H9 (cell line): ENCODE measurements at regions not wholly inside any gene's neighbourhood (a gene's known extent, or its start where the extent isn't known, plus 50 kb on each side); places are given as distances from the start of the nearest gene placed in this dataset.

Source experiments
- DNase-seq: peaks from one replicate; pipeline ENCODE4 v3.0.0-alpha.2; 2017
- H2AFZ ChIP-seq: one replicate; pipeline ENCODE4 v1.6.1; 2013; ENCODE audit warnings: mild to moderate bottlenecking, low read length, control low read depth, moderate library complexity
- H2AK5ac ChIP-seq: 2 replicates; pipeline ENCODE4 v1.6.1; 2013; ENCODE audit warnings: low read length, control low read depth, mixed read lengths; ENCODE audit not compliant: insufficient read length
- H2BK120ac ChIP-seq: one replicate; pipeline ENCODE4 v1.6.1; 2013; ENCODE audit warnings: low read depth, mild to moderate bottlenecking, low read length, control low read depth, inconsistent platforms; ENCODE audit not compliant: poor library complexity, severe bottlenecking
- H2BK12ac ChIP-seq: 2 replicates; pipeline ENCODE4 v1.6.1; 2013; ENCODE audit warnings: low read length, control low read depth, mixed read lengths, low read depth; ENCODE audit not compliant: insufficient read length
- H2BK15ac ChIP-seq: 2 replicates; pipeline ENCODE4 v1.6.1; 2013; ENCODE audit warnings: low read depth, low read length, control low read depth
- H2BK20ac ChIP-seq: one replicate; pipeline ENCODE4 v1.6.1; 2013; ENCODE audit warnings: low read depth, mild to moderate bottlenecking, low read length, control low read depth, inconsistent platforms; ENCODE audit not compliant: poor library complexity, severe bottlenecking
- H2BK5ac ChIP-seq: 2 replicates; pipeline ENCODE4 v1.6.1; 2013; ENCODE audit warnings: low read length, control low read depth, mixed read lengths; ENCODE audit not compliant: insufficient read length
- H3K14ac ChIP-seq: 2 replicates; pipeline ENCODE4 v1.6.1; 2013; ENCODE audit warnings: low read length, control low read depth; ENCODE audit not compliant: insufficient read depth
- H3K18ac ChIP-seq: 2 replicates; pipeline ENCODE4 v1.6.1; 2013; ENCODE audit warnings: low read depth, mild to moderate bottlenecking, mixed read lengths, low read length, control low read depth; ENCODE audit not compliant: insufficient read length
- H3K23ac ChIP-seq: 2 replicates; pipeline ENCODE4 v1.6.1; 2013; ENCODE audit warnings: low read length, control low read depth, mixed read lengths, low read depth; ENCODE audit not compliant: insufficient read length
- H3K23me2 ChIP-seq: 2 replicates; pipeline ENCODE4 v1.6.1; 2013; ENCODE audit warnings: low read depth, mild to moderate bottlenecking, mixed read lengths, low read length, control low read depth; ENCODE audit not compliant: insufficient read length, poor library complexity, severe bottlenecking
- H3K27ac ChIP-seq: 2 replicates; pipeline ENCODE4 v1.5.1; 2013; ENCODE audit warnings: low read length, control low read depth, mixed read lengths, low read depth; ENCODE audit not compliant: insufficient read length
- H3K27me3 ChIP-seq: 2 replicates; pipeline ENCODE4 v1.6.1; 2013; ENCODE audit warnings: low read length, control low read depth, inconsistent platforms; ENCODE audit not compliant: insufficient read depth
- H3K4ac ChIP-seq: 2 replicates; pipeline ENCODE4 v1.6.1; 2013; ENCODE audit warnings: low read depth, mild to moderate bottlenecking, control low read depth, inconsistent platforms, low read length, moderate library complexity
- H3K4me1 ChIP-seq: 2 replicates; pipeline ENCODE4 v1.6.1; 2013; ENCODE audit warnings: low read length, control low read depth, inconsistent platforms; ENCODE audit not compliant: insufficient read depth
- H3K4me2 ChIP-seq: 2 replicates; pipeline ENCODE4 v1.6.1; 2013; ENCODE audit warnings: low read length, control low read depth, mixed read lengths; ENCODE audit not compliant: insufficient read length, insufficient read depth
- H3K56ac ChIP-seq: 2 replicates; pipeline ENCODE4 v1.6.1; 2013; ENCODE audit warnings: low read depth, mild to moderate bottlenecking, mixed read lengths, low read length, control low read depth; ENCODE audit not compliant: insufficient read length
- H3K79me1 ChIP-seq: 2 replicates; pipeline ENCODE4 v1.6.1; 2013; ENCODE audit warnings: low read depth, mild to moderate bottlenecking, moderate library complexity, low read length, control low read depth, inconsistent platforms; ENCODE audit not compliant: insufficient read depth, poor library complexity, severe bottlenecking
- H3K79me2 ChIP-seq: 2 replicates; pipeline ENCODE4 v1.6.1; 2013; ENCODE audit warnings: low read length, control low read depth, inconsistent platforms; ENCODE audit not compliant: insufficient read depth
- H3K9ac ChIP-seq: 2 replicates; pipeline ENCODE4 v1.6.1; 2013; ENCODE audit warnings: low read length, control low read depth, mixed read lengths; ENCODE audit not compliant: insufficient read length; ENCODE audit errors: extremely low read depth
- H3K9me3 ChIP-seq: one replicate; pipeline ENCODE4 v1.6.1; 2013; ENCODE audit warnings: low read depth, low read length, inconsistent platforms; ENCODE audit not compliant: control insufficient read depth
- H3T11ph ChIP-seq: one replicate; pipeline ENCODE4 v1.6.1; 2013; ENCODE audit warnings: mild to moderate bottlenecking, low read length, control low read depth, inconsistent platforms
- H4K20me1 ChIP-seq: one replicate; pipeline ENCODE4 v1.6.1; 2013; ENCODE audit not compliant: control insufficient read depth, insufficient read length, insufficient read depth
- H4K5ac ChIP-seq: 2 replicates; pipeline ENCODE4 v1.6.1; 2013; ENCODE audit warnings: low read depth, mild to moderate bottlenecking, mixed read lengths, low read length, control low read depth; ENCODE audit not compliant: insufficient read length
- H4K8ac ChIP-seq: replicated peaks from 2 replicates; pipeline ENCODE4 v1.6.1; 2013; ENCODE audit warnings: low read length, control low read depth, mixed read lengths, low read depth; ENCODE audit not compliant: insufficient read length
- H4K91ac ChIP-seq: 2 replicates; pipeline ENCODE4 v1.6.1; 2013; ENCODE audit warnings: low read depth, mild to moderate bottlenecking, moderate library complexity, mixed read lengths, low read length, control low read depth; ENCODE audit not compliant: insufficient read length
- H3K27ac Mint-ChIP-seq, 3 experiments: 2 replicates in 2 of 3; 3 replicates in 1 of 3; pipeline ENCODE4 v1.8.0; 2020 to 2021; ENCODE audit warnings: mixed read lengths in 3 of 3, mild to moderate bottlenecking in 1 of 3, moderate library complexity in 1 of 3
- H3K27me3 Mint-ChIP-seq: 2 replicates; pipeline ENCODE4 v1.8.0; 2021; ENCODE audit warnings: low read depth, mild to moderate bottlenecking, moderate library complexity, mixed read lengths
- H3K36me3 Mint-ChIP-seq, 3 experiments: 2 replicates in 2 of 3; 3 replicates in 1 of 3; pipeline ENCODE4 v1.8.0; 2020 to 2021; ENCODE audit warnings: low read depth in 3 of 3, mixed read lengths in 3 of 3; ENCODE audit not compliant: insufficient read depth in 1 of 3
- H3K4me1 Mint-ChIP-seq, 2 experiments: 2 replicates each; pipeline ENCODE4 v1.8.0; 2020; ENCODE audit warnings: mixed read lengths in 2 of 2
- H3K4me3 Mint-ChIP-seq, 2 experiments: 2 replicates in 1 of 2; 3 replicates in 1 of 2; pipeline ENCODE4 v1.8.0; 2020 to 2021; ENCODE audit warnings: mild to moderate bottlenecking in 2 of 2, mixed read lengths in 2 of 2, moderate library complexity in 1 of 2
- H3K9me3 Mint-ChIP-seq, 2 experiments: 2 replicates in 1 of 2; 3 replicates in 1 of 2; pipeline ENCODE4 v1.8.0; 2020; ENCODE audit warnings: mild to moderate bottlenecking in 2 of 2, mixed read lengths in 2 of 2, moderate library complexity in 1 of 2
- CTCF ChIP-seq: fragments of 200-600 bp; sonication (generic); conservative IDR thresholded peaks from 3 replicates; pipeline ENCODE4 v1.8.0; 2021; ENCODE audit warnings: antibody characterized with exemption, mild to moderate bottlenecking
- WGBS: extraction: QIAGEN DNeasy Blood & Tissue Kit; methylation state at CpG from one replicate; pipeline ENCODE4 v1.1.7; 2013; ENCODE audit warnings: missing lambda C conversion rate, low lambda C conversion rate, mixed read lengths; ENCODE audit not compliant: insufficient read length; ENCODE audit errors: extremely low coverage; 5-methylcytosine and 5-hydroxymethylcytosine counted together

- no peak overlapping the region for H3T11ph ChIP-seq
- DNase-seq: no peak
- peaks cover 3% of the 10 kb centered on the region in 2 experiments; a peak in 1 of 4 replicates for H3K4me1 Mint-ChIP-seq
- H3K27ac Mint-ChIP-seq: no peak overlapping the region
- H2BK5ac ChIP-seq: no peak overlapping the region
- no peak overlapping the region for H2AK5ac ChIP-seq
- H2BK20ac ChIP-seq: no peak overlapping the region
- no peak overlapping the region for H3K18ac ChIP-seq
- no peaks in the 10 kb centered on the region for H3K79me2 ChIP-seq
- H3K23me2 ChIP-seq: no peaks in the 10 kb centered on the region
- H3K4me1 ChIP-seq: no peaks in the 10 kb centered on the region
- no peak overlapping the region for H3K14ac ChIP-seq
- H4K8ac ChIP-seq: no peak overlapping the region
- no peak overlapping the region for H4K91ac ChIP-seq
- H3K4me3 Mint-ChIP-seq: no peak overlapping the region
- no peaks in the 10 kb centered on the region for H3K27me3 Mint-ChIP-seq
- H3K36me3 Mint-ChIP-seq: no peaks in the 10 kb centered on the region
- H3K9me3 ChIP-seq: no peaks in the 10 kb centered on the region
- no peak overlapping the region for H3K4me2 ChIP-seq
- H3K56ac ChIP-seq: no peak overlapping the region
- H3K27me3 ChIP-seq: no peaks in the 10 kb centered on the region
- TF ChIP-seq CTCF: no peak
- WGBS: no CpG with 5 or more reads among the region's 6 CpGs
- no peaks in the 10 kb centered on the region for H3K9me3 Mint-ChIP-seq
- no peak overlapping the region for H3K9ac ChIP-seq
- no peak overlapping the region for H3K23ac ChIP-seq
- no peaks in the 10 kb centered on the region for H4K20me1 ChIP-seq
- H2BK12ac ChIP-seq: no peak overlapping the region
- no peak overlapping the region for H3K4ac ChIP-seq
- H2BK15ac ChIP-seq: no peak overlapping the region
- H4K5ac ChIP-seq: no peak overlapping the region
- H3K79me1 ChIP-seq: no peaks in the 10 kb centered on the region
- H3K27ac ChIP-seq: no peak overlapping the region
- H2BK120ac ChIP-seq: no peak overlapping the region
- H2AFZ ChIP-seq: no peak overlapping the region
These were observed 53.2 kb upstream of the RAB27B start for GRCh38 chr18:54774981-54775665.
